CD4-positive, alpha-beta T cell (primary cell): ENCODE measurements at regions not wholly inside any gene's neighbourhood (a gene's known extent, or its start where the extent isn't known, plus 50 kb on each side); places are given as distances from the start of the nearest gene placed in this dataset.

Experiments used
- ATAC-seq: fragments of 200-7000 bp; cut with Tn5 transposase; one replicate; pipeline ENCODE4 v1.10.0; 2022; ENCODE audit warnings: mild to moderate bottlenecking; ENCODE audit not compliant: poor library complexity
- CTCF ChIA-PET: fragments of 350-600 bp; sonication (Branson Sonifier 250); formaldehyde crosslinking; loops from one replicate; lab custom pipeline; 2021; ENCODE audit warnings: antibody characterized with exemption, inconsistent platforms; lab: Charles Lee
- POLR2A ChIA-PET: fragments of 350-600 bp; sonication (Branson Sonifier 250); formaldehyde crosslinking; loops from one replicate; lab custom pipeline; 2021; ENCODE audit warnings: antibody characterized with exemption, inconsistent platforms; lab: Charles Lee
- DNase-seq, 14 experiments: peaks; one replicate each; pipeline ENCODE4 v3.0.0-alpha.2; 2013 to 2020; ENCODE audit warnings: mixed read lengths in 2 of 14
- H3K27ac ChIP-seq, 2 donors: one replicate each; pipeline versions ENCODE4 v1.5.1 to v1.7.0; 2013; ENCODE audit warnings: low read length in 2 of 2, low read depth in 1 of 2, mild to moderate bottlenecking in 1 of 2
- H3K27me3 ChIP-seq, 2 experiments: 1 replicate in 1 of 2; 2 replicates in 1 of 2; pipeline versions ENCODE4 v1.6.1 to v1.7.0; 2013; ENCODE audit warnings: low read length in 2 of 2, control low read depth in 1 of 2, mild to moderate bottlenecking in 1 of 2, moderate library complexity in 1 of 2; ENCODE audit not compliant: insufficient read depth in 2 of 2, control insufficient read depth in 1 of 2
- H3K36me3 ChIP-seq: one replicate; pipeline ENCODE4 v1.6.1; 2013; ENCODE audit warnings: low read length, control low read depth; ENCODE audit not compliant: insufficient read depth
- H3K4me1 ChIP-seq: one replicate; pipeline ENCODE4 v1.6.1; 2013; ENCODE audit warnings: low read length, control low read depth; ENCODE audit not compliant: insufficient read depth
- H3K4me3 ChIP-seq: one replicate; pipeline ENCODE4 v1.5.1; 2013; ENCODE audit warnings: mild to moderate bottlenecking, low read length, moderate library complexity
- H3K9me3 ChIP-seq, 2 experiments: 1 replicate in 1 of 2; 2 replicates in 1 of 2; pipeline versions ENCODE4 v1.6.1 to v1.7.0; 2013; ENCODE audit warnings: low read length in 2 of 2, mild to moderate bottlenecking in 2 of 2, control low read depth in 1 of 2, moderate library complexity in 1 of 2; ENCODE audit not compliant: control insufficient read depth in 1 of 2, insufficient read depth in 1 of 2
- H3K27ac Mint-ChIP-seq: one replicate; pipeline ENCODE4 v1.8.0; 2020; ENCODE audit warnings: mixed read lengths
- H3K27me3 Mint-ChIP-seq: one replicate; pipeline ENCODE4 v1.8.0; 2021; ENCODE audit warnings: mixed read lengths
- H3K36me3 Mint-ChIP-seq: one replicate; pipeline ENCODE4 v1.8.0; 2021; ENCODE audit warnings: low read depth, mixed read lengths
- H3K4me1 Mint-ChIP-seq: one replicate; pipeline ENCODE4 v1.8.0; 2021; ENCODE audit warnings: low read depth, mixed read lengths
- H3K4me3 Mint-ChIP-seq: one replicate; pipeline ENCODE4 v1.8.0; 2020; ENCODE audit warnings: mild to moderate bottlenecking, mixed read lengths
- H3K9me3 Mint-ChIP-seq: one replicate; pipeline ENCODE4 v1.8.0; 2020; ENCODE audit warnings: mixed read lengths
- intact Hi-C, 2 experiments: fragments of 100-400 bp; cut with DNase I in 1 of 2; cut with micrococcal nuclease in 1 of 2; formaldehyde crosslinking; loops; one replicate each; pipeline versions ENCODE4 v1.15.1 to v1.9.0; 2023 to 2025; cut with DNase I, micrococcal nuclease
- TF ChIP-seq, protein P1 (sequence below): fragments of 200-600 bp; IDR thresholded peaks from one replicate; pipeline ENCODE4 v1.8.0; 2022; ENCODE audit warnings: antibody characterized with exemption, mild to moderate bottlenecking

- no peaks in the 10 kb centered on the region for H3K36me3 ChIP-seq
- Mint-ChIP-seq H3K4me3 (no peak overlapping the region), H3K9me3 (no peaks in the 10 kb centered on the region), H3K27me3 (peaks cover 38% of the 10 kb centered on the region), H3K36me3 (no peaks in the 10 kb centered on the region), H3K27ac (no peak overlapping the region), H3K4me1 (no peaks in the 10 kb centered on the region)
- TF ChIP-seq, protein P1, sequence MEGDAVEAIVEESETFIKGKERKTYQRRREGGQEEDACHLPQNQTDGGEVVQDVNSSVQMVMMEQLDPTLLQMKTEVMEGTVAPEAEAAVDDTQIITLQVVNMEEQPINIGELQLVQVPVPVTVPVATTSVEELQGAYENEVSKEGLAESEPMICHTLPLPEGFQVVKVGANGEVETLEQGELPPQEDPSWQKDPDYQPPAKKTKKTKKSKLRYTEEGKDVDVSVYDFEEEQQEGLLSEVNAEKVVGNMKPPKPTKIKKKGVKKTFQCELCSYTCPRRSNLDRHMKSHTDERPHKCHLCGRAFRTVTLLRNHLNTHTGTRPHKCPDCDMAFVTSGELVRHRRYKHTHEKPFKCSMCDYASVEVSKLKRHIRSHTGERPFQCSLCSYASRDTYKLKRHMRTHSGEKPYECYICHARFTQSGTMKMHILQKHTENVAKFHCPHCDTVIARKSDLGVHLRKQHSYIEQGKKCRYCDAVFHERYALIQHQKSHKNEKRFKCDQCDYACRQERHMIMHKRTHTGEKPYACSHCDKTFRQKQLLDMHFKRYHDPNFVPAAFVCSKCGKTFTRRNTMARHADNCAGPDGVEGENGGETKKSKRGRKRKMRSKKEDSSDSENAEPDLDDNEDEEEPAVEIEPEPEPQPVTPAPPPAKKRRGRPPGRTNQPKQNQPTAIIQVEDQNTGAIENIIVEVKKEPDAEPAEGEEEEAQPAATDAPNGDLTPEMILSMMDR, result no peak
- ATAC-seq (no peak), DNase-seq (no peak)
- H3K4me1 ChIP-seq, result no peaks in the 10 kb centered on the region
- no peak overlapping the region for H3K27ac ChIP-seq
- no peaks in the 10 kb centered on the region for H3K27me3 ChIP-seq
- no peak overlapping the region for H3K4me3 ChIP-seq
- POLR2A ChIA-PET, result no interaction called here
- CTCF ChIA-PET, result no interaction called here
- no peaks in the 10 kb centered on the region for H3K9me3 ChIP-seq
- intact Hi-C loops, result no loop called here
Observed at GRCh38 chr1:220398238-220398637, 126.0 kb upstream of the RAB3GAP2 start.

- no peak overlapping the region for H3K4me3 ChIP-seq
- no peaks in the 10 kb centered on the region for H3K4me1 Mint-ChIP-seq
- no peak overlapping the region for H3K27ac Mint-ChIP-seq
- ChIA-PET POLR2A (no interaction called here), CTCF (no interaction called here)
- H3K4me1 ChIP-seq, result no peaks in the 10 kb centered on the region
- no peak overlapping the region for H3K27ac ChIP-seq
- peaks cover 38% of the 10 kb centered on the region for H3K27me3 Mint-ChIP-seq
- H3K4me3 Mint-ChIP-seq, result no peak overlapping the region
- no peak for ATAC-seq
- H3K9me3 ChIP-seq, result no peaks in the 10 kb centered on the region
- DNase-seq, result no peak
- H3K27me3 ChIP-seq, result peaks cover 0 to 3% of the 10 kb centered on the region in 2 experiments
- H3K36me3 Mint-ChIP-seq, result no peaks in the 10 kb centered on the region
- no peaks in the 10 kb centered on the region for H3K9me3 Mint-ChIP-seq
- H3K36me3 ChIP-seq, result no peaks in the 10 kb centered on the region
- TF ChIP-seq, protein P1, result no peak
- intact Hi-C loops, result no loop called here
Observed at GRCh38 chr1:220391491-220391890, 119.2 kb upstream of the RAB3GAP2 start.

- DNase-seq (no peak), ATAC-seq (no peak)
- peaks cover 7% of the 10 kb centered on the region for H3K9me3 Mint-ChIP-seq
- no peaks in the 10 kb centered on the region for H3K4me1 Mint-ChIP-seq
- POLR2A ChIA-PET, result no interaction called here
- no peaks in the 10 kb centered on the region for H3K36me3 ChIP-seq
- H3K4me3 Mint-ChIP-seq, result no peak overlapping the region
- TF ChIP-seq, protein P1, result no peak
- H3K27me3 ChIP-seq, result peaks cover 0 to 3% of the 10 kb centered on the region in 2 experiments
- H3K27ac ChIP-seq, result no peak overlapping the region
- no peaks in the 10 kb centered on the region for H3K9me3 ChIP-seq
- intact Hi-C loops, result no loop called here
- no peaks in the 10 kb centered on the region for H3K36me3 Mint-ChIP-seq
- CTCF ChIA-PET, result no interaction called here
- no peak overlapping the region for H3K27ac Mint-ChIP-seq
- H3K4me3 ChIP-seq, result no peak overlapping the region
- H3K27me3 Mint-ChIP-seq, result peaks cover 34% of the 10 kb centered on the region
- H3K4me1 ChIP-seq, result no peaks in the 10 kb centered on the region
Observed at GRCh38 chr1:220389634-220390033, 117.4 kb upstream of the RAB3GAP2 start.
